ENCODE measurements at regions not wholly inside any gene's neighbourhood (a gene's known extent, or its start where the extent isn't known, plus 50 kb on each side); places are given as distances from the start of the nearest gene placed in this dataset.
"Not testable (repeated sequence)": the region's sequence is repeated elsewhere in the genome, so short reads cannot be mapped to it uniquely, and the experiment has no call there.

GRCh38 chr3:3902161-3902560 is 102.9 kb downstream of the LRRN1 start:
- DNase-seq, result no peak

GRCh38 chr3:3906171-3906570 is 106.9 kb downstream of the LRRN1 start:
- DNase-seq, result no peak

GRCh38 chr3:3907023-3907422 is 107.8 kb downstream of the LRRN1 start:
- no peak for DNase-seq

DNA sequence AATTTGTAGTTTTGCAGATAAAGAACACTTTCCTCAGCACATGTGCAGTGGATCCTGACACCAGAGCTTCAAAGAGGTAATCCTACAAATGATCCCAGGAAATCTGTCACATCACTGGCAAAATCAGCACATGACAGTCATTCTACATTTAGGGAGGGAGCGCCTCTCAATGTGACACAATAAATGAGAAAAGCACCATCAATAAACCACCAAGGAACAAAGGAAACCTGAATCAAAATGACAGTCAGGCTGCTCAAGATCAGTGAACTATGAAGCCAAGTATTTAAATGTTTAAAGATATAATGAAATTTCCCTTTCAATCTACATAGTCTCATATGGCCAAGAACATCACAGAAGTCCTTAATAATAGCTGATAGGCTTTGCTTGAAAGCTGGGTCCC is 119.5 kb downstream of the LRRN1 start:
- no peak for DNase-seq

DNA sequence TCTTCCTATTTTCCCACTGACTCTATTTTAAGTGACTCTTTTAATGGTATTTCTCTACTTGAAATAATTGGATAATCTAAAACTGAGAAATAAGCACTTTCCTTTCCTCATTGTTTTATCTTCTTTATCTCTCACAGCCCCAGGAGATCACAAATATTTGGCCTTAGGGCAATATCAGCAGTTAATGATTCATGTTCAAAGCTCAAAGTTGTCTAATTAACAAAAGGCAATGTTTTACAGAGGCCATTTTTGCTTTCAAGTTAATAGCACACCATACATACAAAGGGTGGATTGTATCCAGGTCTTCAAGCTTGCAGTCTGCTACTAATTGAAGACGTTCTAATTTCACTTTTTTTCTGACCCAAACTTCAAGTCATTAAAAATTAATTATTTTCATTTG is 120.1 kb downstream of the LRRN1 start:
- no peak for DNase-seq

DNA sequence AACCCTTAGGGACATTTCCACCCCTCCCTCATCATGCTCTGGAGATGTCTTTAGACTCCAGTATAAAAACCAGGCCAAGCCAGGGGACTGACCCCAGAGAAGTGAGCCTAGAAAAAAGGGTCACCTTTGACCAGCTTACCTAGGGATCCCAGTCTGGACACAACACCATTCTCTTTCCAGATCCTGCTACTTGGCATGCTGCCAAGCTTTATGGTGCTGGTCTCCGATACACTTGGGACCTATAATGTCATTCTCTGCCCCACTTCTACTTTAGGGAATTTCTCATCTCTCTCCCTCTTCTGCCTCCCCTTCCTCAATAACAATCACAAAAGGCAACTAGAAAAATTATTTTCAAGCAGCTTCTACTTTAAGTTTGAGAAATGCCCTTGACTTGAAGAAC is 124.4 kb downstream of the LRRN1 start:
- DNase-seq, result no peak

- no peak for DNase-seq
These were observed 128.0 kb downstream of the LRRN1 start for GRCh38 chr3:3927198-3927597.

DNA sequence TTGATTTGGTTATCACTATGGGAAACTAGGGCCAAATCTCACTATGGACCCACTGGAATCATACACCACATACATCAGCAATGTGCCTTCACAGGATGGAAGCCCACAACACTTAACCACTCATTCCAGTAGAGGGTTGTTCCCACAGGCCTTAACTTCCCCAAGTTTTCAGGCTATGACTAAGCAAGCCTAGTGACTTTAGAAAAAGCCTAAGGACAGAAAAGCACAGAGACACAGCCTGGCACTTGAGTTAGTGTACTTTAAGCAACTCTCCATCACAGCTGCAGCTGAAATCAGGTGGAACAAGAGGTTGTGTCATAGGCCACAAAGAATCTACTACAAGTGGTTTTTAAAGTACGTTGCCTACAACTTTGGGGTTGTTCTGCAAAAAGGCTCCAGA is 128.7 kb downstream of the LRRN1 start:
- no peak for DNase-seq

GRCh38 chr3:3941380-3941779 is 142.1 kb downstream of the LRRN1 start:
- DNase-seq, result not testable (repeated sequence)

GRCh38 chr3:3951071-3951470 is 151.8 kb downstream of the LRRN1 start:
- DNase-seq, result no peak

- DNase-seq, result no peak
These were observed 152.3 kb downstream of the LRRN1 start for GRCh38 chr3:3951501-3951900.

DNA sequence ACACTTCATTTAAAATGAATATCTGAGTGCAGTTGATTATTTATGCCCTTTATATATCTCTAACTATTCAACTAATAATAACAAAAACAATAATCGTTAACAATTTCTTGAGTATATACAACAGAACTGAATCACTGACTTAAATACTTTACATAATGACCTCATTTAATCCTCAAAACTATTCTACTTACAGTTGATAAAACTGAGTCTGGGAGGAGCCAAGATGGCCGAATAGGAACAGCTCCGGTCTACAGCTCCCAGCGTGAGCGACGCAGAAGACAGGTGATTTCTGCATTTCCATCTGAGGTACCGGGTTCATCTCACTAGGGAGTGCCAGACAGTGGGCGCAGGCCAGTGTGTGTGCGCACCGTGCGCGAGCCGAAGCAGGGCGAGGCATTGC is 163.6 kb downstream of the LRRN1 start:
- not testable (repeated sequence) for DNase-seq

- no peak for DNase-seq
These were observed 184.8 kb downstream of the LRRN1 start for GRCh38 chr3:3984053-3984452.

DNA sequence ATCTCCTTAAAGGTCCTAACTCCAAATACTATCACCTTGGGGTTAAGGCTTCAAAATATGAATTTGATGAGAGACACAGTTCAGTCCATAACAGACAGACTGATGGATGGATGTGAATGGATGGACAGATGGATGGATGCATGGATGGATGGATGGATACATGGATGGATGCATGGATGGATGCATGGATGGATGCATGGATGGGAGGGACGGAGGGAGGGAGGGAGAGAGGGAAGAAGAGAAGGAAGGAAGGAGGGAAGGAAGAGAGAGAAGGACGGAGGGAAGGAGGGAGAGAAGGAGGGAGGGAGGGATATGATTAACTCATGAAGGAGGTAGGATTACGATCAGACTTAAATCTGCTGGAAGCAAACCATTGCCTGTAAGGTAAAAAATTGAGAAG is 192.4 kb downstream of the LRRN1 start:
- DNase-seq, result no peak

DNA sequence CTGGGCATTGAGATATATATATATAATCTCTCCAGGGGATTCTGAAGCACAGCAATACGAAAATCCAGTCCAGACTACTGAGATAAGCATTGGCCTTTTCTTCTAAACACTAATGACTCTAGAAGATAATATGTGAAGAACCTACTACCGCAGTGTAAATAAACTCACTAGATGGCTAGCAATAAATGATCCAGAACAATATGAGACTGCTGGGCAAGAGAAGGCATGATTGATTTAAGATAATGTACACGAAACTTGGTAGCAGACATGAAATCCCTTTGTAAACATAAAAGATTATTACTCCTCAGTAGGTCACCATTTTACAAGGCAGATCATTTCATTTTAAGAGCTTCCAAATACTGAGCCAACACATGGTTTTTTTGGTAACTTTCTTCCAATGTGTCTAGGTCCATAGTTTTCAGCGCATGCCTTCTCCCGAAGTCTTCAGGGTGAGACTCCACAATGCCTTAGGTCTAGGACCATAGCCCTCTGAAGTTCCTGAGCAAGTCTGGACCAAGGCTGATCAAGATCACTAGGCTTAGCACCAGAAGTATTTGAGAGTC is 193.2 kb downstream of the LRRN1 start:
- DNase-seq, result no peak

GRCh38 chr3:3998140-3998922 is 199.1 kb downstream of the LRRN1 start:
- peak; percentile 2 for DNase-seq

DNA sequence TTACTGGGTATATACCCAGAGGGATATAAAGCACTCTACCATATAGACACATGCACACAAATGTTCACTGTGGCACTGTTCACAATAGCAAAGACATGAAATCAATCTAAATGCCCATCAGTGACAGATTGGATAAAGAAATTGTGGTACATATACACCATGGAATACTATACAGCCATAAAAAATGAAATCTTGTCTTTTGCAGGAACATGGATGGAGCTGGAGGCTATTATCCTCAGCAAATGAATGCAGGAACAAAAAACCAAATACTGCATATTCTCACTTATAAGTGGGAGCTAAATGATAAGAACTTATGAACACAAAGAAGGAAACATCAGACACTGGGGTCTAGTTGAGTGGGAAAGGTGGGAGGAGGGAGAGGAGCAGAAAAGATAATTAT is 200.1 kb downstream of the LRRN1 start:
- DNase-seq, result not testable (repeated sequence)

- DNase-seq, result no peak
These were observed 202.7 kb downstream of the LRRN1 start for GRCh38 chr3:4001976-4002375.

- no peak for DNase-seq
These were observed 207.1 kb downstream of the LRRN1 start for GRCh38 chr3:4006288-4006687.

- no peak for DNase-seq
These were observed 209.0 kb downstream of the LRRN1 start for GRCh38 chr3:4008205-4008604.

- DNase-seq, result no peak
These were observed 211.9 kb downstream of the LRRN1 start for GRCh38 chr3:4011166-4011565.

GRCh38 chr3:4015426-4015825 is 216.2 kb downstream of the LRRN1 start:
- no peak for DNase-seq

DNA sequence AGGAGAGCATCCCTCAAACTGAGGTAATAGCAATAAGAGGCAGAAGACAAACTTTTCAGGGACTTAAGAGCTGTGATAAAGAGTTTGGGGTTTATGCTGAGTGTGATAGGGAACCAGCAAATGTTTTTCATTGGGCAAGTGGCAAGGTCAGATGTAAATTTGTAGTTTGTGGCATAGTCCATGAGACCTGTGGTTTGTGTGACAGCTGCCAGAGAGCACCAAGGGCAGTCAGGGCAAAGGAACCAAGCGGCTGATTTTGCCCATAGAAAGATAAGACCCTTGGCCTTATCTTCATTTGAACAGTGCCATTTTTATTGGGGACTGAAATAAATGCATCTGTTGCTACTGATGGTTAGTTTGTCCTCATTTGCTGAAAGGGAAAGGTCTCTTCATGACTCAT is 220.3 kb downstream of the LRRN1 start:
- DNase-seq, result no peak

GRCh38 chr3:4021162-4021561 is 221.9 kb downstream of the LRRN1 start:
- DNase-seq, result no peak

- DNase-seq, result no peak
These were observed 229.9 kb downstream of the LRRN1 start for GRCh38 chr3:4029135-4029534.

Measured in NCI-H2029 treated with DMSO at 0.1 percent for 48 hours (cell line).